ENCODE measurements at regions not wholly inside any gene's neighbourhood (a gene's known extent, or its start where the extent isn't known, plus 50 kb on each side); places are given as distances from the start of the nearest gene placed in this dataset.

GRCh38 chr2:64858541-64859311 lies 130.5 kb upstream of the SLC1A4 start:
- no peak for TF ChIP-seq CTCF (IDR thresholded peaks at IDR 0.05; ENCODE audit: partially characterized antibody, unreplicated experiment)
- H3K36me3 Mint-ChIP-seq (ENCODE audit: unreplicated experiment) = no peaks in the 10 kb centered on the region
- no peak overlapping the region for H3K27ac Mint-ChIP-seq (ENCODE audit: unreplicated experiment)
- peaks cover 4% of the 10 kb centered on the region for H3K9me3 Mint-ChIP-seq (ENCODE audit: unreplicated experiment)
- peak overlapping the region; percentile 72 for H3K4me3 Mint-ChIP-seq (ENCODE audit: unreplicated experiment)
- no peak for DNase-seq
- peaks cover 3% of the 10 kb centered on the region for H3K27me3 Mint-ChIP-seq (ENCODE audit: unreplicated experiment)
- H3K4me1 Mint-ChIP-seq (ENCODE audit: low read depth, unreplicated experiment) = peaks cover 21% of the 10 kb centered on the region

GRCh38 chr2:64859312-64860212 lies 129.6 kb upstream of the SLC1A4 start:
- Mint-ChIP-seq H3K9me3 (ENCODE audit: unreplicated experiment) (peaks cover 6% of the 10 kb centered on the region), H3K27me3 (ENCODE audit: unreplicated experiment) (peaks cover 6% of the 10 kb centered on the region), H3K4me3 (ENCODE audit: unreplicated experiment) (peak overlapping the region; percentile 72), H3K36me3 (ENCODE audit: unreplicated experiment) (no peaks in the 10 kb centered on the region), H3K27ac (ENCODE audit: unreplicated experiment) (no peak overlapping the region), H3K4me1 (ENCODE audit: low read depth, unreplicated experiment) (peaks cover 24% of the 10 kb centered on the region)
- DNase-seq = peak; percentile 49
- no peak for TF ChIP-seq CTCF (IDR thresholded peaks at IDR 0.05; ENCODE audit: partially characterized antibody, unreplicated experiment)

DNA sequence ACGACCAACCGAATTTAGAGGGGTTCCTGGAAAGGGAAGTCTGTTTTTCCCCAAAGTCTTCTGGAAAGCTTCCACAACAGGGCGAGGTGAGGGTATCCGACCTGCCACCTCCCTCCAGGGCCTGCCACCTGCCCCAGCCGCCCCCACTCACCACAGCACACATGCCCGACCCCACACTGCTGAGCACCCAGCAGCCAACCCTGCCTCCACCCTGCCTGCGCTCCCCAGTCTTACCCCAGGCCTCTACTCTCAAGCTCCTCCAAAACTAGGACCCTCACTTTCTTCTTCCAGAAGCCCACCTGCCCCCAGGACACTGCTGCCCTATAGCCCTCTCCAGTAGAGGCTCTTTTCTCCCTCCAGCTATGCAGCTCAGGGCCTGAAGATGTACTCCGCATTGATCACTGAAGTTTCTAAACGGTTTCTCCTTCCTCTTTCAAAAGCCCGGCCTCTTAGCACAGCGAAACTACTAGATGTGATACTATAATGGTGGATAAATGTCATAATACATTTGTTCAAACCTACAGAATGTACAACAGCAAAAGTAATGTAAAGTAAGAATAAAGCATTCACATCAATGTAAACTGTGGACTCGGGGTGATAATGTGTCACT lies 128.8 kb upstream of the SLC1A4 start:
- Mint-ChIP-seq H3K9me3 (ENCODE audit: unreplicated experiment) (peaks cover 8% of the 10 kb centered on the region), H3K4me1 (ENCODE audit: low read depth, unreplicated experiment) (peaks cover 24% of the 10 kb centered on the region), H3K27ac (ENCODE audit: unreplicated experiment) (no peak overlapping the region), H3K4me3 (ENCODE audit: unreplicated experiment) (no peak overlapping the region), H3K27me3 (ENCODE audit: unreplicated experiment) (peaks cover 5% of the 10 kb centered on the region), H3K36me3 (ENCODE audit: unreplicated experiment) (no peaks in the 10 kb centered on the region)
- TF ChIP-seq CTCF (IDR thresholded peaks at IDR 0.05; ENCODE audit: partially characterized antibody, unreplicated experiment) = no peak
- DNase-seq = no peak

DNA sequence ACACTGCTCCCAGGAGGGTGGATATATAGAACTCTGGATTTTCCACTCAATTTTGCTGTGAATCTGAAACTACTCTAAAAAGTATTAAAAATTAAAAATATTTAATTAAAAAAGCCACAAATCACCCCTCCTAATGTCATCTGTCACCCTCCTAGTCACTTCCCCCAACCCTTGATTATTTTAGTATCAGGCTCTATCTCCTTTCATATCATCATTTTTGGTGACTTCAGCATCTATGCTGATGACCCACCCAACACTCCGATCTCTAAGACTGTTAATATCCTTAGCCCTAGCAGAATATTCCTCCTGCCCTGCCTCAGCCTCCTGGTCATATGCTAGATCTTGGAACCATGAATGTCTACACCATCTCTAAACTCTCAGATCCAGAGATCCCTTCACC lies 128.3 kb upstream of the SLC1A4 start:
- no peak for TF ChIP-seq CTCF (IDR thresholded peaks at IDR 0.05; ENCODE audit: partially characterized antibody, unreplicated experiment)
- Mint-ChIP-seq H3K9me3 (ENCODE audit: unreplicated experiment) (peaks cover 8% of the 10 kb centered on the region), H3K4me1 (ENCODE audit: low read depth, unreplicated experiment) (peaks cover 24% of the 10 kb centered on the region), H3K4me3 (ENCODE audit: unreplicated experiment) (no peak overlapping the region), H3K27me3 (ENCODE audit: unreplicated experiment) (peaks cover 5% of the 10 kb centered on the region), H3K27ac (ENCODE audit: unreplicated experiment) (no peak overlapping the region), H3K36me3 (ENCODE audit: unreplicated experiment) (no peaks in the 10 kb centered on the region)
- no peak for DNase-seq
